Smooth muscle cell of the brain vasculature (primary cell): ENCODE measurements at regions not wholly inside any gene's neighbourhood (a gene's known extent, or its start where the extent isn't known, plus 50 kb on each side); places are given as distances from the start of the nearest gene placed in this dataset.
"Not testable (repeated sequence)": the region's sequence is repeated elsewhere in the genome, so short reads cannot be mapped to it uniquely, and the experiment has no call there.

Source experiments
- DNase-seq: peaks from one replicate; pipeline ENCODE4 v3.0.0-alpha.2; 2012; ENCODE audit warnings: low read depth, low spot score

DNA sequence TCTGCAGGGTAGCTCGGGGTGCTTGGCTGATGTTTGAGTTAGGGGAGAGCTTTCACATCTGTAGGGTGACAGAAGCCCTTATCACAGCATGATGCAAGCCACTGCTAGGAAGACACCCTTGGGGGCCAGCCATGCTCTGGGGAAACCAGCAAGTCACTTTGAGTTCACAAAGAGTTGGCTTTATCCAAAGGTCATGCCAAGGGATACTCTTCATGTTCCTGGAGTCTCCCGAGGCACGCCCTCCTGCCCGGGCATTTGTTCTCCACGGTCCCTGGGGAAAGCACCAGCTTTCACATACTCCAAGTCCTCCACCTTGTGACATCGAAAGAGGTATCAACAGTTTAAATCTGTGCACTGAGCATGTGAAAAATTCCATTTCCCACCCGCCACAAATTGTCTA is 227.7 kb downstream of the VAPA start:
- DNase-seq: no peak

DNA sequence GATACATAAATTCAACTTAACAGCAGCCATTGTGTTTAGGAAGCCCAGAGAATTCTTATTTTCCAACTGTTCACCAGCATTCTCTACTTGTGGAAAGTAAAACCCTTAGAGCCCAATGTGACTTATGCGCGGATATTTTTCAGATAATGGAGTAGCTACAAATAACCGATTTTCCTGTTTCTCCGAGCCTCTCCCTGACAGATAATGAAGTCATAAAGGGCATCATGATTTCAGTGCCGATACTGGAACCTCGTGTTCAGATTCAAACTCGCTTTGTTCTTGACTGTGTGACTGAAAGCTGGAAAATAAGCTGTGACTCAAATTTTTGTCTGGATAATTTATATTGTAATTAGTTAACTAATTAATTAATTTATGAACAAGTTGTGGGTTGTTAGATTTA is 228.2 kb downstream of the VAPA start:
- no peak for DNase-seq

GRCh38 chr18:10142496-10143160 is 228.8 kb downstream of the VAPA start:
- DNase-seq: no peak

DNA sequence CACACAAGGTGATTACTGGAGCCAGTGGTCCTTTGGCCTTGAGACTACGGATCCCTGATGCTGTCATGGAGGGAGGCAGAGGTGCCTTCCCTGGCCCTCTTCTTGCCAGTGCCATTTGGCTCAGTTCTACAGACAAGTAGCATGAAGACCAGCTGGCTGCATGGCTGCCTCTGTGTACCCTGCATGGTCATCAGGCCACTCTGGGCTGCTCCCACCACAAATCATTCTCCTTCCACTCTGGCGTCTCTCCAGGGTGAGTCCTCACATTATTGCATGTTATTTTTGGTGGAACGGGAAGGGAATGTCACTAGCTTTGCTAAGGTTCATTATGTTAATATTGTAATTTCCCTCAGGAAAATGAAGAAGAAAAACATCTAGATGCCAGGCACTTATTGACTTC is 229.8 kb downstream of the VAPA start:
- no peak for DNase-seq

DNA sequence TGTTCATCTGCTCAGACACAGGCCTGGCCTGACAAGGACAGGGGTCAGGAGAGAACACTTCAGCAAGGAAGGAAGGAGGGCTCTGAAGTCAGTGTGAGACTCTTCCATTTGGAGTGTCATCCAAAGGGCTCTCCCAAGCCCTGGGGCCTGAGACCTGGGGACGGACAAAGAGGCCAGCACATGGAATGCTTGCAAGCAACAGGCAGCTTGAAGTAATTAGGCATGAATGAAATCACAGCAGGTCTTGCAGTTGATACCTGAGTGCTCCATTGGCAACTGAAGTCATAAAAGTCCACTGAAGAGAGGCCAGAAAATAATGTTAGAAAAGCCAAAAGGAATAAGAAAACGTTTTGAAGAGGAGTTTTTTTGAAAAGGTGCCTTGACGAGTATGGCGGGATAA is 231.7 kb downstream of the VAPA start:
- DNase-seq: no peak

DNA sequence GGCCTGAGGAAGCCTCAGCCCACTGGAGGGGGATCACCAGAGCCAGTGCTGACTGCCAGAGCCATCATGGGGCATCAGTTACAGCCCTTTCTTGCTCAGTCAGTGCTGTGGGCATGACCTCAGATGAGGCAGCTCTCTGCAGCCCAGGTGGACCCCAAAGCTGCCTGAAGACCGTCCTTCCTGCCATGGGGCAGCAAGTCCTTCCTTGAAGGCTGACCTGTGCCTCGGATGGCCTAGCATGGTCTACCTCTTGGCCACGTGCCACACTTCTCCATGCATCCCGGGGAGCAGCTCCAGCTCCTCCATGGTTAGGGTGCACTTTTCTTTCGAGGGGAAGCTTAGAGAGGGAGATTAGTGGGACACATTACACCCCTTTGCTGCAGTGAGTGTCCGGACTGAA is 233.4 kb downstream of the VAPA start:
- DNase-seq: no peak

DNA sequence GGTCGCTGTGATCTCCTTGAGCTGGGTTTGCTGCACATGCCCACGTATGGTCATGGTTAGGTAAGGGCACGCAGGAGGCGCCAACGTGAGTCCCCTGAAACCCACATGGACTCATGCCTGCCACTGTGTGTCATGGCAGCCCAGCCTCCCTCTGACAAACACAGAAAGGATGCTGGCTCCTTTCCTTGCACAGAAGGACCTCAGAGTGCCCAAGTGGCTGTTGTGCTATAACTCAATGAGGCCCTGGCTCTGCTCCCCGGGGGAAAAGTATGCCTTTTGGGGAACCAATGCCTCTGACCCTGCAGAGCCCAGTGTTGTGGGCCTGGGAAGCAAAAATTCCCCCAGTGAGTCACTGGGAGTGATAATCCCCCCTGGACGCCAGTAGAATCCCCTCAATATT is 233.9 kb downstream of the VAPA start:
- no peak for DNase-seq

- DNase-seq: no peak
Measured at GRCh38 chr18:10148189-10148929, 234.5 kb downstream of the VAPA start.

DNA sequence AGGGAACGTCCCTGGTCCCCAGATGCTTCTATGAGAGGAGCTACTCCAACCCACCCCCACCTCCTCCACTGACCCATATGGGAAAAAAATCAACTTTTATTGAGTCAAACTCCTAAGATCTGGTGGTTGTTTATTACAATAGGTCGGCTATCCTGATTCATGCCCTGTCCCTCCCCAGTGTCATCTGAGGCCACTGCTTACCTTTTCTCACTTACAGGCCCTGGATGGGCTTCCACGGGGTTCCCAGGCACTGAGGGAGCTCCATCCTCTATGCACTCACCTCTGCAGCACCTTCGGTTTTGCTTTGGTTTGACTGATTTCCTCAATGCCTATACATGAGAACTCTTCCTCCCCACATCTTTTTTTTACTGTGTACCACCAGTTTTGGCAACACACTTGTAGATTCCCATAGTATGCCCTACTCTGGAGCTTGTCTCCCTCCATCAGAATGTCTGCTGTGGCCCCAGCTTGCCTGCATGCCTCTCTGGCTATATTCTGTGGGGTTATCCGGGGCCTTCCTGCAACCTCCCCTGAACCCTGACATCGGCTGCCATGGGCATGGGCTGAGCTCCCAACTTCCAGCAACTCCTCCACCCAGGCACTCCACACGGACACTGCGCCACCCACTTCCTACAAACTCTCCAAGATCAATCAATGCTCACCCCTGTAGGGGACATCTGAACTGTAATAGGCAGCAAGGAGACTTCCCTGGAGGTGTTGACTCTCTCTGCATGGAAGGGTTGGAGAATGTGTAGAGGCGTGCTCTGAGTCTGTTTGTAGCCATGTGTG is 236.1 kb downstream of the VAPA start:
- DNase-seq: no peak

- not testable (repeated sequence) for DNase-seq
Measured at GRCh38 chr18:10150576-10150975, 236.8 kb downstream of the VAPA start.

DNA sequence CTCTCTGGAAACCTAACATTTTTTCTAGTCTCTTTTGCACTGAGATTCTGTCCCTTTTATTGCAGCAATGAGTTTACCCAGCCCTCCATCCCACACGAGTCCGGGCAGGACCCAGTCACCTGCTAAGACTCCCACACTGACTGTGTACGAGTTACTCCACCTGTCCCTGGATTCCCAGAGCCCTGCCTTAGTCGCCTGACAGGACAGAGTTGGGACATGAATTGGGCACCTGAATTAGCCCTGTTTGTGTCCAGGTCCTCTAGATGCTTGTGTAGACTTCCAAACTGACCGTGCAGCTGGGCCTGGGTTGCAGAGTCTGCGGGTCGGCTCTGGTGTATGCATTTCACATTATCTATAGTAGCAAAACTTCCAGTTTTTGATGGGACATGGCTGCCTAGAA is 238.7 kb downstream of the VAPA start:
- DNase-seq: no peak

DNA sequence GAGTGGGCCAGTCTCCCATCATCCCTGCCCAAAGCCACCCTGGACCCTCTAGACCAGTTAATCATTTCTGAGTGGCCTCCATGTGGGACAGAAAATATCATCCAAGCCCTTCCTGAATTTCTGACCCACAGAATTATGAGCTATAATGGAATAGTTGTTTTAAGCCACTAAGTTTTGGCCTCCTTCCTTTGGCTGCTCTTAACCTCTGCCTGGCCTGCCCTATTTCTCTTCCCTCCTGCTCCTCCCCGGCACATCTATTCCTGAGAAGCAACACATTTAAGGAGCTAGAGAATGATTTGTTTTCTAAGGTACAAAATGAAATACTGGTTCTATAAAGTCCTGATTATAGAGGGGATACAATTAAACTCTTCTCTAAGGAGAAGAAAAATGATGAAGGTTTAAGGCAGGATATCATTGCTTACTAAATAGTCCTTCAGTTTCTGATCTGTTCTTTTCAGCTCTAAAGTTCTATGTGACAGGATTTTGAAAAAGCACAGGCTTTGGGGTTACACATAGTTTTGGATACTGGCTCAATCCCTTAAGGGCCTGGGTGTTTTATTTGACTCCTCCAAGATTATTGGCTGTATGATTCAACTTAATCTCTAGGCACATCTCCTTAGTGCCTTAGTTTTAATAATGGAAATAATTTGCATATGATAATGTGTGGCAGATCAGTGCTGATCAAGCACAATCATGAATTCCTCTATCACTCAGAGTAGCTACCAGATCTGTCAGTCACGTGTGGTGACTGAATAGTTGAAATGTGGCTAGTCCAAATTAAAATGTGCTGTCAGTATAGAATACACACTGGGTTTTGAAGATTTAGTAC is 240.3 kb downstream of the VAPA start:
- DNase-seq: no peak

- no peak for DNase-seq
Measured at GRCh38 chr18:10157706-10158105, 243.9 kb downstream of the VAPA start.

- no peak for DNase-seq
Measured at GRCh38 chr18:10160251-10160650, 246.4 kb downstream of the VAPA start.

- DNase-seq: no peak
Measured at GRCh38 chr18:10161315-10161714, 247.5 kb downstream of the VAPA start.

- no peak for DNase-seq
Measured at GRCh38 chr18:10162340-10162739, 248.5 kb downstream of the VAPA start.

- DNase-seq: no peak
Measured at GRCh38 chr18:10164271-10165071, 250.7 kb downstream of the VAPA start.

DNA sequence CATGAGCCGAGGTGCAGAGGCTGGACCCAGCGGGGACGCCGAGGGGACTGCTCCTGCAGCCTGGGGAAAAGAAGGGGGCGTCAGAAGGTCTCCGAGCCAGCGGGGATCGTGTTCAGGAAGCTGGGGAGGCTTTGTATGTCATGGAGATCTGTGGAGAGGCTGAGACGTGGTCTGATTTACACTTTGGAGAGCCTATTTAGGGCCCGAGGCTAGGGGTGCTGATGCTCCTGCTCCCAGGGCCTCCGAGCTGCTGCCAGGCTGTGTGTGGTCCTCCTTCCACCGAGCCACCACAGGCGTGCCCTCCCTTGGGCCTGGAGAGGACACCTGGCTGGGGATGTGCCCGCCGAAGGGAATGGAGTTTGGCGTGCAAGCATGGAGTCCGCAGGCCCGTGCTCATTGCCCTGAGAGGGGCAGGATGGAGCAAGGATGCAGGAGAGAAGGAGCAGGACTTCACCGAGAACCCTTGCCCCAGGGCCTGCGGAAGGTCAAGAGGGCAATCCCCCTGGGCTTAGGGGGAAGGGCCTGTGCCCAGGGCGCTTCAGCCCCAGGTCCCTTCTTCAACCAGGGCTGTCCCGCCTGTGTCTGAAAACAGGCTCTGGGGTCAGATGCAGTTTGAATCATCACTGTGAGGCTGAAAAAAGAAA is 252.5 kb downstream of the VAPA start:
- no peak for DNase-seq

GRCh38 chr18:10167759-10168158 is 253.9 kb downstream of the VAPA start:
- DNase-seq: no peak

DNA sequence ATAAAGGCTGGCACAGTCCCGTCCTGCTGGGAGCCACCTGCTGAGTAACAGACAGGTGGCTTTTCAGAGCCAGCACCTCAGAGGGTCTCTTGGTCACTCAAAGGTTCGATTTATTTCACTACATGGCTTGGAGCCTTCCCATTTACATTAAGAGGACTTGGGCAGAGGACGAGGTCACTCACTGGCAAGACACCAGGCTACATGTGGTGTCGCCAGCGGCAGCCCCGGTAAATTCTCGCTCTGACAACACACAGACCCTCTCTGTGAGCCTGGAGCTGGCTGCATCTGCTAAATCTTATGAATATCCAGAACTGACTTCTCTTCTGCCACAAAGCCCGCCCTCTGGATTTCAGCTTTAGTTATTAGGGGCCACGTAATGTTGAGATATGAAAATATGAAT is 254.7 kb downstream of the VAPA start:
- DNase-seq: no peak
